ENCODE measurements at regions not wholly inside any gene's neighbourhood (a gene's known extent, or its start where the extent isn't known, plus 50 kb on each side); places are given as distances from the start of the nearest gene placed in this dataset.

DNA sequence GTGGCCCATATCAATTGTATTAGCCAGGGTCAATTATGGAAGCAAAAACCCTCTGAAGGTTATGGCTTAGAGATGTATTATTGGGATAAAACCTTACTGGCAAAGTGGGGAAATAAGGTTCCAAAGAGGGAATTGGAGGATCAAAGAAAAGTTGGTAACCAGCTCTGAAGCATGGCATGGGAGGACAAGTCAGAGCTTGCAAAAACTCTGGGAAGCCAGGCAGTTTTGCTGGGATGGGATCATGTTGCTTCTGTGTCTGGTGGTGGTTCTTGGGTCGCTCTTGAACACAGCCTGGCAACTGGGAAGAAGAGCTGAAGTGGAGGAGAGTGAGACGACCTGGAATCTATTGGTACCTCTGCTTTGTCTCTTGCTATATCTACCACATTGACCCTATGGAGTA lies 162.6 kb downstream of the PMAIP1 start:
- no peak for DNase-seq (ENCODE audit: extremely low read depth, insufficient read length)
- H3K36me3 ChIP-seq (ENCODE audit: control insufficient read depth, insufficient read depth, low read length): no peaks in the 10 kb centered on the region
- no peaks in the 10 kb centered on the region for H3K27me3 ChIP-seq (replicated peaks; ENCODE audit: control insufficient read depth, insufficient read depth, low read length)
- TF ChIP-seq, protein P1, sequence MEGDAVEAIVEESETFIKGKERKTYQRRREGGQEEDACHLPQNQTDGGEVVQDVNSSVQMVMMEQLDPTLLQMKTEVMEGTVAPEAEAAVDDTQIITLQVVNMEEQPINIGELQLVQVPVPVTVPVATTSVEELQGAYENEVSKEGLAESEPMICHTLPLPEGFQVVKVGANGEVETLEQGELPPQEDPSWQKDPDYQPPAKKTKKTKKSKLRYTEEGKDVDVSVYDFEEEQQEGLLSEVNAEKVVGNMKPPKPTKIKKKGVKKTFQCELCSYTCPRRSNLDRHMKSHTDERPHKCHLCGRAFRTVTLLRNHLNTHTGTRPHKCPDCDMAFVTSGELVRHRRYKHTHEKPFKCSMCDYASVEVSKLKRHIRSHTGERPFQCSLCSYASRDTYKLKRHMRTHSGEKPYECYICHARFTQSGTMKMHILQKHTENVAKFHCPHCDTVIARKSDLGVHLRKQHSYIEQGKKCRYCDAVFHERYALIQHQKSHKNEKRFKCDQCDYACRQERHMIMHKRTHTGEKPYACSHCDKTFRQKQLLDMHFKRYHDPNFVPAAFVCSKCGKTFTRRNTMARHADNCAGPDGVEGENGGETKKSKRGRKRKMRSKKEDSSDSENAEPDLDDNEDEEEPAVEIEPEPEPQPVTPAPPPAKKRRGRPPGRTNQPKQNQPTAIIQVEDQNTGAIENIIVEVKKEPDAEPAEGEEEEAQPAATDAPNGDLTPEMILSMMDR (IDR thresholded peaks at IDR 0.05; ENCODE audit: insufficient read depth, low read length, poor library complexity, severe bottlenecking): no peak
- H3K4me3 ChIP-seq (replicated peaks; ENCODE audit: low read depth, low read length): no peak overlapping the region

DNA sequence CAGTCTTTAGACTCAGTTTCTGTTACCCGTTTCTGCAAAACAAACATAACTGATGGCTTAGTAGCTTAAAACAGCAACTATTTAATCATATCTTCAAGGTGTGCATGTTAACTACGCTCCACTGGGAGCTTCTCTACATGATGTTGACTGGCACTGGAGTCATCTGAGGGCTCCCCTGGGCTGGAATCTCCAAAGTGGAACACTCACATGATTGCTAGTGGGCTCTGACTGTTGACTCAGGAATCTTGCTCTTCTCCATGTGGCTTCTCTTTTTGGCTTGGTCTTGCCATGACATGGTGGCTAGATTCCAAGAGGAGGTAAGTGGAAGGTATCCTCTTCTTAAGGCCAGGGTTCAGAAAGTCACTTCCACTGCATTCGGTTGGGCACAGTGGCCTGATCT lies 160.8 kb downstream of the PMAIP1 start:
- DNase-seq (ENCODE audit: extremely low read depth, insufficient read length): no peak
- TF ChIP-seq, protein P1 (IDR thresholded peaks at IDR 0.05; ENCODE audit: insufficient read depth, low read length, poor library complexity, severe bottlenecking): no peak
- H3K27me3 ChIP-seq (replicated peaks; ENCODE audit: control insufficient read depth, insufficient read depth, low read length): no peaks in the 10 kb centered on the region
- no peaks in the 10 kb centered on the region for H3K36me3 ChIP-seq (ENCODE audit: control insufficient read depth, insufficient read depth, low read length)
- no peak overlapping the region for H3K4me3 ChIP-seq (replicated peaks; ENCODE audit: low read depth, low read length)

DNA sequence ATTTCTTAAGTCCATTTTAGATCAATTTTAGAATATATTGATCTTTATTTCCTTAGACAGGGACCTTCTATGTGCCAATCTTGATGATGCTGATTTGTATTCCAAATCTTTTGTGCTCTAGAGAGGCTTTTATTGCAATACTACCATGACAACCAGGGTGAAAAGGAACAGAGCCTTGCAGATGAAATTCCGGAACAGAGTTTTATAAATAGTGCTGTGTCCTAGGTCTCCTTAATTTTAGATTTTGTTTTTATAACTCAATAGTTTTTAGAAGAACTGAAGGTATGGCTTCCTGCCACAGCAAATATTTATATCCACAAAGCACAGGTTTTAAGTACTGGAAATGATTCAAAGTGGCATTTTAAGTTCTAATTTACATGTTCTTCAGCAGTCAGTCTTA lies 160.2 kb downstream of the PMAIP1 start:
- H3K4me3 ChIP-seq (replicated peaks; ENCODE audit: low read depth, low read length): no peak overlapping the region
- DNase-seq (ENCODE audit: extremely low read depth, insufficient read length): no peak
- H3K36me3 ChIP-seq (ENCODE audit: control insufficient read depth, insufficient read depth, low read length): no peaks in the 10 kb centered on the region
- no peaks in the 10 kb centered on the region for H3K27me3 ChIP-seq (replicated peaks; ENCODE audit: control insufficient read depth, insufficient read depth, low read length)
- TF ChIP-seq, protein P1 (IDR thresholded peaks at IDR 0.05; ENCODE audit: insufficient read depth, low read length, poor library complexity, severe bottlenecking): no peak

DNA sequence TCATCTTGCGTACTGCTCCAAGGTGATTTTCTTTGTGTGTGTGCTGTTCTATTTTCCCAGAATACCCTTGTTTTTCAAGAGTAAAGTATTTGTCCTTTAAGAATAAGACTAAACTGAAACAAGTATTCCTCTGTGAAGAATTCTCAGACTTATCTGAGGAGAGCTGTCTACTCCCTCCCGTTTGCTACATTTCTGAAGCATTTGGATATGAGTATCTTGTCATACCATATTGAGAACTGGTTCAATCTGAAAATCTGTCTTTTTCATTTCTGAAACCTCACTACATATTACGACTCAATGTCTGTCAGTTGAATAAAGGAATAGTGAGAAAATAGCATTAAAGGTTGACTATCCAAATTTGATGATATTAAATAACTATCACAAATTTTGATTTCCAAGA lies 159.4 kb downstream of the PMAIP1 start:
- DNase-seq (ENCODE audit: extremely low read depth, insufficient read length): no peak
- TF ChIP-seq, protein P1 (IDR thresholded peaks at IDR 0.05; ENCODE audit: insufficient read depth, low read length, poor library complexity, severe bottlenecking): no peak
- Histone ChIP-seq H3K27me3 (replicated peaks; ENCODE audit: control insufficient read depth, insufficient read depth, low read length) (no peaks in the 10 kb centered on the region), H3K36me3 (ENCODE audit: control insufficient read depth, insufficient read depth, low read length) (no peaks in the 10 kb centered on the region), H3K4me3 (replicated peaks; ENCODE audit: low read depth, low read length) (no peak overlapping the region)

DNA sequence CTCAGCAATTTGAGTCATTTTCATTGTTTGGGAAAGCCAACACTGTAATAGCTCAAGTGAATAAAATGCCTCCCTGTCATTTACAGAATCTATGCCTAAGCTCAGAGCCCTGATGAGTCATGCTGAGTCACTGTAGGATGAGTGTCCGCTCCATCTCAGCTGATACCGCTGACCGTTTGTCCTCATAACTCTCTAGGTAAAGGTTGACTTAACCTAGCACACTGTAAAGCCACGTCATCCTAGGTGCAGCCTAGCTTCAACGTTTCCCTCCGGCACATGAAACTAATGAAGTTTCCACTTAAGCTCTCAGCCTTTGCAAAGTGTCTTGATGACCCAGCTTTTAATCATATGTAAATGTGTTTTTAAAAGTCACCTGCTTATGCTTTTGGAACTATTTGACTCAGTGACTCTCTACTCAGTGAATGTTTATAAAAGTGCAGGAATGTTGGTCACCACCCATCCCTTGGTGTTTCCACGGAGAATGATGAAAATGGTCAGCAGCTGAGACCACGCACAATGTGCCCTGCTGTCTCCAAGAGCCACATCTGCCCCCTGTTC lies 154.0 kb downstream of the PMAIP1 start:
- no peak for DNase-seq (ENCODE audit: extremely low read depth, insufficient read length)
- no peak overlapping the region for H3K4me3 ChIP-seq (replicated peaks; ENCODE audit: low read depth, low read length)
- no peaks in the 10 kb centered on the region for H3K27me3 ChIP-seq (replicated peaks; ENCODE audit: control insufficient read depth, insufficient read depth, low read length)
- TF ChIP-seq, protein P1 (IDR thresholded peaks at IDR 0.05; ENCODE audit: insufficient read depth, low read length, poor library complexity, severe bottlenecking): no peak
- no peaks in the 10 kb centered on the region for H3K36me3 ChIP-seq (ENCODE audit: control insufficient read depth, insufficient read depth, low read length)

DNA sequence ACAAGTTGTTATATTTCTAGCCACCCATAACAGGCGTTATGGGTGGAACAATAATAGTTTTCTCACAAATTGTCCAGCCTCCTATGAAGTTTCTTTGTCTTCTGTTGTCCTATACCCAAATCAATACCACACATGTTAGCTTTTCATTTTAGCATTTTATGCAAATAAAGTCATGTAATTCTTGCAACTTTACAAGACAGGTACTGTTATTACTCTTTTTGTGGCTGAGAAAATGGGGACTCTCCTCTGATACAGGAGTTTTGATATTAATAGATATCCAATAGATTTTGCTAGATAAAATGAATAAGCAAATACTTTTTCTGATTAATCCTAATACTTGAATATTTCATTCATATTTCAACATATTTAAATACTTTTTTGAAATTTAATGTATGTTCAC lies 151.0 kb downstream of the PMAIP1 start:
- Histone ChIP-seq H3K4me3 (replicated peaks; ENCODE audit: low read depth, low read length) (no peak overlapping the region), H3K27me3 (replicated peaks; ENCODE audit: control insufficient read depth, insufficient read depth, low read length) (no peaks in the 10 kb centered on the region), H3K36me3 (ENCODE audit: control insufficient read depth, insufficient read depth, low read length) (no peaks in the 10 kb centered on the region)
- no peak for DNase-seq (ENCODE audit: extremely low read depth, insufficient read length)
- TF ChIP-seq, protein P1 (IDR thresholded peaks at IDR 0.05; ENCODE audit: insufficient read depth, low read length, poor library complexity, severe bottlenecking): no peak

All from GM06990 (cell line).